SK-N-SH treated with all-trans-retinoic acid at 6 μM for 48 hours (cell line): ENCODE measurements at regions not wholly inside any gene's neighbourhood (a gene's known extent, or its start where the extent isn't known, plus 50 kb on each side); places are given as distances from the start of the nearest gene placed in this dataset.

Experiments used
- CREB5 ChIP-seq: fragments of 250-450 bp; sonication (Bioruptor Pico); IDR thresholded peaks from 2 replicates; pipeline ENCODE4 v1.5.1; 2020; ENCODE audit warnings: low read depth, mild to moderate bottlenecking, moderate library complexity
- ESRRG ChIP-seq: fragments of 250-450 bp; sonication (Bioruptor Pico); IDR thresholded peaks from 2 replicates; pipeline ENCODE4 v1.6.1; 2021; ENCODE audit warnings: mild to moderate bottlenecking
- ZNF565 ChIP-seq: fragments of 450-650 bp; formaldehyde crosslinking; conservative IDR thresholded peaks from 2 replicates; pipeline ENCODE4 v1.5.0; 2020; ENCODE audit warnings: low read depth, mild to moderate bottlenecking, moderate library complexity
- ZNF70 ChIP-seq: fragments of 450-650 bp; formaldehyde crosslinking; IDR thresholded peaks from 2 replicates; pipeline ENCODE4 v1.5.0; 2020; ENCODE audit warnings: mild to moderate bottlenecking, moderate library complexity
- ZNF8 ChIP-seq: fragments of 450-650 bp; formaldehyde crosslinking; IDR thresholded peaks from 2 replicates; pipeline ENCODE4 v1.5.0; 2020; ENCODE audit warnings: mild to moderate bottlenecking, moderate library complexity

- TF ChIP-seq ZNF565 (CRISPR knock-in tag) = no peak
- no peak for TF ChIP-seq ZNF8 (CRISPR knock-in tag)
- TF ChIP-seq CREB5 (CRISPR knock-in tag) = no peak
- TF ChIP-seq ESRRG (CRISPR knock-in tag) = no peak
- TF ChIP-seq ZNF70 (CRISPR knock-in tag) = no peak
Observed at GRCh38 chr11:38219636-38220035, 1621.6 kb upstream of the RAG2 start.
